ENCODE measurements at regions not wholly inside any gene's neighbourhood (a gene's known extent, or its start where the extent isn't known, plus 50 kb on each side); places are given as distances from the start of the nearest gene placed in this dataset.

GRCh38 chr2:195356026-195356425, 301.0 kb upstream of the SLC39A10 start:
- intact Hi-C loops (cut with DNase I; ENCODE audit: low total_unique reads), result no loop called here
- no peak for DNase-seq (ENCODE audit: low spot score in 2 of 2)
- H3K36me3 ChIP-seq, result no peaks in the 10 kb centered on the region

GRCh38 chr2:195352581-195352980, 304.4 kb upstream of the SLC39A10 start:
- H3K27me3 ChIP-seq, result no peaks in the 10 kb centered on the region
- H3K36me3 ChIP-seq, result no peaks in the 10 kb centered on the region
- peaks cover 0 to 6% of the 10 kb centered on the region in 2 donors for H3K9me3 ChIP-seq
- intact Hi-C loops (cut with DNase I; ENCODE audit: low total_unique reads), result no loop called here
- H3K4me1 ChIP-seq, result no peaks in the 10 kb centered on the region
- no peak for DNase-seq (ENCODE audit: low spot score in 2 of 2)
- H3K4me3 ChIP-seq, result no peak overlapping the region
- TF ChIP-seq POLR2A (IDR thresholded peaks at IDR 0.05) (no peak), CTCF (IDR thresholded peaks at IDR 0.05) (no peak), POLR2AphosphoS5 (IDR thresholded peaks at IDR 0.05) (no peak)
- H3K27ac ChIP-seq, result no peak overlapping the region

More at GRCh38 chr2:195356026-195356425, 301.0 kb upstream of the SLC39A10 start:
- no peaks in the 10 kb centered on the region for H3K4me1 ChIP-seq
- H3K4me3 ChIP-seq, result no peak overlapping the region
- no peak overlapping the region for H3K27ac ChIP-seq
- peaks cover 0 to 6% of the 10 kb centered on the region in 2 donors for H3K9me3 ChIP-seq
- TF ChIP-seq CTCF (IDR thresholded peaks at IDR 0.05) (no peak), POLR2AphosphoS5 (IDR thresholded peaks at IDR 0.05) (no peak), POLR2A (IDR thresholded peaks at IDR 0.05) (no peak)
- H3K27me3 ChIP-seq, result no peaks in the 10 kb centered on the region

- no peaks in the 10 kb centered on the region for H3K36me3 ChIP-seq
- intact Hi-C loops (cut with DNase I; ENCODE audit: low total_unique reads), result no loop called here
- H3K9me3 ChIP-seq, result no peaks in the 10 kb centered on the region
- DNase-seq (ENCODE audit: low spot score in 2 of 2), result no peak
- no peak for TF ChIP-seq CTCF (IDR thresholded peaks at IDR 0.05)
- no peak for TF ChIP-seq POLR2AphosphoS5 (IDR thresholded peaks at IDR 0.05)
- TF ChIP-seq POLR2A (IDR thresholded peaks at IDR 0.05), result no peak
- no peaks in the 10 kb centered on the region for H3K4me1 ChIP-seq
- H3K27ac ChIP-seq, result no peak overlapping the region
- H3K4me3 ChIP-seq, result no peak overlapping the region
- no peaks in the 10 kb centered on the region for H3K27me3 ChIP-seq
Measured at GRCh38 chr2:195343942-195344530, 313.0 kb upstream of the SLC39A10 start.

GRCh38 chr2:195343540-195343939, 313.5 kb upstream of the SLC39A10 start:
- intact Hi-C loops (cut with DNase I; ENCODE audit: low total_unique reads), result no loop called here
- Histone ChIP-seq H3K27me3 (no peaks in the 10 kb centered on the region), H3K4me1 (no peaks in the 10 kb centered on the region), H3K27ac (no peak overlapping the region), H3K4me3 (no peak overlapping the region), H3K9me3 (no peaks in the 10 kb centered on the region), H3K36me3 (no peaks in the 10 kb centered on the region)
- TF ChIP-seq CTCF (IDR thresholded peaks at IDR 0.05) (no peak), POLR2A (IDR thresholded peaks at IDR 0.05) (no peak), POLR2AphosphoS5 (IDR thresholded peaks at IDR 0.05) (no peak)
- DNase-seq (ENCODE audit: low spot score in 2 of 2), result no peak

- Histone ChIP-seq H3K4me3 (no peak overlapping the region), H3K27ac (no peak overlapping the region), H3K9me3 (no peaks in the 10 kb centered on the region), H3K27me3 (no peaks in the 10 kb centered on the region), H3K36me3 (no peaks in the 10 kb centered on the region), H3K4me1 (no peaks in the 10 kb centered on the region)
- intact Hi-C loops (cut with DNase I; ENCODE audit: low total_unique reads), result no loop called here
- DNase-seq (ENCODE audit: low spot score in 2 of 2), result no peak
- TF ChIP-seq CTCF (IDR thresholded peaks at IDR 0.05), result no peak
- no peak for TF ChIP-seq POLR2A (IDR thresholded peaks at IDR 0.05)
- no peak for TF ChIP-seq POLR2AphosphoS5 (IDR thresholded peaks at IDR 0.05)
Measured at GRCh38 chr2:195342061-195342460, 315.0 kb upstream of the SLC39A10 start.

Data from breast epithelium (tissue), 4 donors.